ENCODE measurements at regions not wholly inside any gene's neighbourhood (a gene's known extent, or its start where the extent isn't known, plus 50 kb on each side); places are given as distances from the start of the nearest gene placed in this dataset.

GRCh38 chr2:126843081-126843480, 55.6 kb upstream of the TEX51 start:
- Histone ChIP-seq H3K36me3 (ENCODE audit: insufficient read depth in 1 of 2, low read depth in 1 of 2) (no peaks in the 10 kb centered on the region), H3K4me1 (no peaks in the 10 kb centered on the region), H3K4me3 (no peak overlapping the region), H3K27ac (no peak overlapping the region), H3K9me3 (no peaks in the 10 kb centered on the region), H3K27me3 (ENCODE audit: insufficient read depth in 3 of 3, low read length in 2 of 3) (no peaks in the 10 kb centered on the region)
- 39 to 61% (median 61%) methylated on average over 1 of the region's 1 CpG for WGBS, 3 donors
- no peak for TF ChIP-seq CTCF (IDR thresholded peaks at IDR 0.05)
- DNase-seq (no peak), ATAC-seq (no peak)
- intact Hi-C loops (cut with DNase I): no loop called here

- Histone ChIP-seq H3K27me3 (ENCODE audit: insufficient read depth in 3 of 3, low read length in 2 of 3) (no peaks in the 10 kb centered on the region), H3K36me3 (ENCODE audit: insufficient read depth in 1 of 2, low read depth in 1 of 2) (no peaks in the 10 kb centered on the region), H3K9me3 (no peaks in the 10 kb centered on the region), H3K4me3 (no peak overlapping the region), H3K4me1 (no peaks in the 10 kb centered on the region), H3K27ac (no peak overlapping the region)
- intact Hi-C loops (cut with DNase I): no loop called here
- no peak for TF ChIP-seq CTCF (IDR thresholded peaks at IDR 0.05)
- 91 to 93% (median 92%) methylated on average over 4 of the region's 4 CpGs for WGBS, 3 donors
- ATAC-seq: no peak
- DNase-seq: no peak
Observed at GRCh38 chr2:126846241-126846640, 52.4 kb upstream of the TEX51 start.

All from psoas muscle (tissue), 7 donors.